IPS-15b (cell line): ENCODE measurements at regions not wholly inside any gene's neighbourhood (a gene's known extent, or its start where the extent isn't known, plus 50 kb on each side); places are given as distances from the start of the nearest gene placed in this dataset.
"Not testable (repeated sequence)": the region's sequence is repeated elsewhere in the genome, so short reads cannot be mapped to it uniquely, and the experiment has no call there.

Experiments
- H3K27me3 ChIP-seq: one replicate; pipeline ENCODE4 v1.6.1; 2013; ENCODE audit warnings: low read length; ENCODE audit not compliant: control insufficient read depth, insufficient read depth
- H3K36me3 ChIP-seq: one replicate; pipeline ENCODE4 v1.6.1; 2013; ENCODE audit warnings: low read length; ENCODE audit not compliant: control insufficient read depth, insufficient read depth
- H3K4me1 ChIP-seq: one replicate; pipeline ENCODE4 v1.6.1; 2013; ENCODE audit warnings: mild to moderate bottlenecking, low read length; ENCODE audit not compliant: control insufficient read depth, insufficient read depth
- H3K4me3 ChIP-seq: one replicate; pipeline ENCODE4 v1.5.1; 2013; ENCODE audit warnings: low read depth, low read length
- H3K9ac ChIP-seq: one replicate; pipeline ENCODE4 v1.6.1; 2013; ENCODE audit warnings: low read depth, mild to moderate bottlenecking, low read length
- H3K9me3 ChIP-seq: one replicate; pipeline ENCODE4 v1.6.1; 2013; ENCODE audit warnings: mild to moderate bottlenecking, low read length; ENCODE audit not compliant: control insufficient read depth, insufficient read depth

DNA sequence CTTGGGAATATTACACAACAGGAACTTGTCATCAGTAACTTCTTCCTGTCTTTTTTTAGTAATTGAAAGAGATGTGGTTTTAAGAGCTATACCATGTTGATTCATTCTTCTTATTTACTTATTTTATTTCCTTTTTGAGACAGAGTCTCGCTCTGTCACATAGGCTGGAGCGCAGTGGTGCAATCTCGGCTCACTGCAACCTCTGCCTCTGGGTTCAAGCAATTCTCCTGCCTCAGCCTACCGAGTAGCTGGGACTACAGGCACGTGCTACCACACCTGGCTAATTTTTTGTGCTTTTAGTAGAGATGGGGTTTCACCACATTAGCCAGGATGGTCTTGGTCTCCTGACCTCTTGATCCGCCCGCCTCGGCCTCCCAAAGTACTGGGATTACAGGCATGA, 1326.6 kb downstream of the DSC3 start:
- not testable (repeated sequence) for H3K9me3 ChIP-seq, H3K9ac ChIP-seq, H3K36me3 ChIP-seq, H3K27me3 ChIP-seq, H3K4me3 ChIP-seq, H3K4me1 ChIP-seq

DNA sequence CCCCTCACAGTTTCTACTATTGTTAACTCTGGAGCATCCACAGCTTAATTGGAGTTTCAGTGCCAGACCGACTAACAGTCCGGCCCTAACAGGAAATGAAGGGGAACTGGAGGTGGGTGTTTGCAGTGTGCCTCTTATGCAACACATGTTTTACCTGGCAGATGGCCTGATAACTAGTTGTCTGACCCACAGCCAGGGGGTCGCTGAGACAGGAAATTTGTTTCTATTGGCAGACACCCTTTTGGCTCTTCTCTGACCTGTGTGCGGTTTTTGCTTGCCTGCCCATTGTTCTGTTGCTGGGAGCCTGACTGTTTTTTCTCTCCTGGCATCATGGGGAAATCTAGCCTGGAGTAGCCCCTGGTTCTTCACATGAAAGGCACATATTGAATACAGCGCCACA, 1329.8 kb downstream of the DSC3 start:
- Histone ChIP-seq H3K9ac (no peak overlapping the region), H3K36me3 (no peaks in the 10 kb centered on the region)

DNA sequence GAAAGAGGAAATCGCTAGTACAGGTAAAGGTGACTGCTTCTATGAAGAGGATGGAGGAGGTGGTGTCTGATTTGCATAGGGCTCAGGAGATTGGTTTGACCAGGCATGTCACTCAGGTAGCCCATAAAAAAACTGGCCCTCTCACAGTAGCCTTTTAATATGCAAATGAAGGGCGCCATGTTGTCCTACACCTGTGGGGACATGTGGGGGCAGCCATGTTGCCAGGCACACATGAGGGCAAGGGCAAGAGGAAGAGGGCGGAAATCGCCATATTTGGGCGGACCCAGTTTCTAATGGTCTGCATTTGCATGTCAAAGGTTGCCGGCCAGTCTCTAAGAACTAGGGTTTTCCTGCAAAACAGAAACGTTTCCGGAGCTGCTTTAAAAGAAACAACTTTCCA, 1330.6 kb downstream of the DSC3 start:
- Histone ChIP-seq H3K4me1 (peaks cover 7% of the 10 kb centered on the region), H3K9ac (no peak overlapping the region), H3K27me3 (no peaks in the 10 kb centered on the region), H3K9me3 (no peaks in the 10 kb centered on the region), H3K4me3 (no peak overlapping the region), H3K36me3 (no peaks in the 10 kb centered on the region)

More for the DNA sequence above, 1329.8 kb downstream of the DSC3 start:
- Histone ChIP-seq H3K4me1 (peaks cover 7% of the 10 kb centered on the region), H3K4me3 (no peak overlapping the region), H3K27me3 (no peaks in the 10 kb centered on the region), H3K9me3 (no peaks in the 10 kb centered on the region)

DNA sequence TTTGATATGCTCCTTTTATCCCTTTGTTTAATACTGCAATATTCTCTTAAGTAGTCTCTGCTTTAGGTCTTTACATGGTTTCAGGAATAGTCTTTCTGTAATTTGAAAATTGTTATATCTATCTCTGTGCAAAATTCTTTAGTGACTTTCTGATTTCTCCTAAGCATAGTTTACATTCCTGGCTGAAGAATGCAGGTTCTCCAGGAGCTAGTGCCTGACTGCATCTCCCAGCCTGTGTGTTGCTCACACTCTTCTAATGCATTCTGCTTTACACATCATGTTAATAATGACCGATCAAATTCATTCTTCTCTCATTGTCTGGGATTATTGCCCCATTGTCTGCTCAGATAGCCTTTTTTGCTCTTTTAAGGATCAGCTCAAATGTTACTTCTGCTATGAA, 1349.2 kb downstream of the DSC3 start:
- no peaks in the 10 kb centered on the region for H3K9me3 ChIP-seq
- no peaks in the 10 kb centered on the region for H3K27me3 ChIP-seq
- H3K9ac ChIP-seq: no peak overlapping the region
- no peaks in the 10 kb centered on the region for H3K36me3 ChIP-seq
- no peaks in the 10 kb centered on the region for H3K4me1 ChIP-seq
- no peak overlapping the region for H3K4me3 ChIP-seq

DNA sequence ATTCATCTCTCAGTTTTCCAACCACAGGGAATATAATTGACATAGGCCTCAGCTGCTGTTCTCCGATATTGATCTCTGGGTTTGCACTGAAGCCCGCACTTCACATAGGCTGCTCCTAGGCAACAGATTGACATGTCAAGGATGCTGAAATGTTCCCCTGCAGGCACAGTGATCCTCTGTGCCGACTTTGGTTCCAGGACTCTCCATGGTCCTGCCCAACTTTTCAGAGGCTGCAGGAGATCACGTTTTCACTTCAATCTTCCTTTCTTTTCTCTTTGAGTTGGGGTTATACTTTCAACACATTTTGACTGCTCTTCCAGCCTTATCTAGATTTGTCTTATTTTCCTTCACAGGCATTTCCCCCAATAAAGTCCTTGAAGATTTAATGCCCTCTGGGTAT, 1361.0 kb downstream of the DSC3 start:
- Histone ChIP-seq H3K9ac (no peak overlapping the region), H3K4me3 (no peak overlapping the region), H3K27me3 (no peaks in the 10 kb centered on the region), H3K36me3 (no peaks in the 10 kb centered on the region), H3K4me1 (no peaks in the 10 kb centered on the region), H3K9me3 (peaks cover under 1% of the 10 kb centered on the region)

DNA sequence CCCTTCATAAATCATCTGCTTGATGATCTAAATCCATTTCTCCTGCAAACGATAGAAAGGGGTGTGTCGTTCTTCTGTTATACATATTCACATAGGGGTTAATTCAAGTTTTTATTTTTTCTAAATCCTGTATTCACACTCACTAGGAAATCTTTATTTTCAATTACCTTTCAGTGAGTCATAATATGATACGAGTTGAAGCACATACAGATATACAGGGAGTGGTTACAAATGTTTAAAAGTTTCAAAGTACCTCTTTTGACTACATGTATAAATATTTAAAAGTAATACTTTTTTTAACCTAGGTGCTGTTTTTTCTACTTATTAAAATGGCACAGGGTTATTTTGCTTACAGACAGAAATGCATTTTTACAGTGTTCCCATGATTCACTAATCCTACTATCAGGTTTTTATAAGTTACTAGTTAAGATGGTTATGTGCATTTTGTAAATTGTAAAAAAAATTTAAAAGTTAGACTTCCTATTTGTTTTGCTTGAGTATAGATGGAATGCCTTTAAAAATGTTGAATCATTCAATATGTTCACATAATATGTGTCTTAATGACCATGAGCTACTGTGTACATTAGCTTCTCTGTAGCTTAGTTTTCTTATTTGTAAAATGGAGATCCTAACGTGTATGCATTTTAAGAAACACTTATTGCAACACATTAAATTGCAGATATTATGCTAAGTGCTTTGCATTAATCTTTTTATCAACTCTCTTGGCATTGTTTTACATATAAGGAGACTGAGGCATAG, 1378.1 kb downstream of the DSC3 start:
- H3K27me3 ChIP-seq: no peaks in the 10 kb centered on the region
- no peak overlapping the region for H3K9ac ChIP-seq
- no peaks in the 10 kb centered on the region for H3K4me1 ChIP-seq
- no peaks in the 10 kb centered on the region for H3K9me3 ChIP-seq
- H3K36me3 ChIP-seq: no peaks in the 10 kb centered on the region
- no peak overlapping the region for H3K4me3 ChIP-seq

DNA sequence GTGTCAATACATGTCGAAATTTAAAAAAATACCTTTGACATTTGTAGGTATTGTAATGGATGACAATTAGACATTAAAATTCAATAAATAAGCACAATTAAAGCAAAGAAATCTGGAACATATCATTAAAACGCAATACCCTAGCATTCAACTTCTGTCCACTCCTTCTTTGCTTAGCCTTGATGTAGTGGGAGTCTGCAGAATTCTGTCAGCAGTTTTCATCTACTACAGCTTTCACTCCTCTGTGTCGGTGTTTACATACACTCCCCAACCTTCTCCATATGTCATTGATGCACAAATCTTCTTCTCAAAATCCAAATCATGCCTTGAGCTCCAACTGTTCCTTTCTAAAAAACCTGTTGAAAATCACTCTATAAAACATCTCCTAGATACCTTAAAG, 1380.6 kb downstream of the DSC3 start:
- no peaks in the 10 kb centered on the region for H3K36me3 ChIP-seq
- H3K4me3 ChIP-seq: no peak overlapping the region
- no peaks in the 10 kb centered on the region for H3K4me1 ChIP-seq
- no peaks in the 10 kb centered on the region for H3K27me3 ChIP-seq
- no peaks in the 10 kb centered on the region for H3K9me3 ChIP-seq
- no peak overlapping the region for H3K9ac ChIP-seq

DNA sequence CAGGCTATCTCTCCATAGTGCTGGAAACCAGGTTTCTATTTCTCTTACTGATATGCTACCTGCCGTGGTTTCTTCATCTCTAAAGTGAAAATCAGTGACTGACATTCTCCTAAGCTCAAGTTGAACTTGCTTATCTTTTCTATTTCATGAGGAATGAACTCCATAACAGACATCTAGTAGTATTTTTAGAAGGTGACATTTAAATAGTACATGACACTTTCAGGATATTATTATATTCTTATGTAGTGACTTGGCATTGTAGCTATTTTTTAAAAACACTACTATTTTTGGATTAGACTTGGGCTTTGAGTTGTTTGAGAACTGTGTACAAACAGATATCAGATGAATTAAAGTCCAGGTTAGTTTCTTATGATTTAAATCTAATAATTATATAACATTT, 1381.8 kb downstream of the DSC3 start:
- Histone ChIP-seq H3K9me3 (no peaks in the 10 kb centered on the region), H3K9ac (no peak overlapping the region), H3K36me3 (no peaks in the 10 kb centered on the region), H3K4me3 (no peak overlapping the region), H3K27me3 (no peaks in the 10 kb centered on the region), H3K4me1 (no peaks in the 10 kb centered on the region)

DNA sequence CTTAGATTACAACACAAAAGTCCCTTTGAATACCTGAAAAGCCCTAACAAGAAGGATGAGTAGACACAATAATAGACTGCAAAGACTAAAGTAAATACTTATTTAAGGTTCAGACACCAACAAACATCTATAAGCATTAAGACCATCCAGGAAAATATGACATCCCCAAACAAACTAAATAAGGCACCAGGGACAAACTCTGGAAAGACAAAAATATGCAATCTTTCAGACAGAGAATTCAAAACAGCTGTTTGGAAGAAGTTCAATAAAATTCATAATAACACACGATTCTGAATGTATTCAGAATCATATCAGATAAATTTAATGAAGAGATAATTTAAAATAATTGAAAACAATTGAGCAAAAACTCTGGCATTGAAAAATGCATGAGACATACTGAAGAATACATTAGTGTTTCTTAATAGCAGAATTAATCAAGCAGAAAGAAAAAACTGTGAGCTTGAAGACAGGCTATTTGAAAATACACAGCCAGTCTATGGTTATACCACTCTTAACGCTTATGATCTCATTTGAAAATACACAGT, 1388.8 kb downstream of the DSC3 start:
- H3K4me3 ChIP-seq: no peak overlapping the region
- no peaks in the 10 kb centered on the region for H3K9me3 ChIP-seq
- no peak overlapping the region for H3K9ac ChIP-seq
- no peaks in the 10 kb centered on the region for H3K27me3 ChIP-seq
- no peaks in the 10 kb centered on the region for H3K36me3 ChIP-seq
- H3K4me1 ChIP-seq: peaks cover 4% of the 10 kb centered on the region

DNA sequence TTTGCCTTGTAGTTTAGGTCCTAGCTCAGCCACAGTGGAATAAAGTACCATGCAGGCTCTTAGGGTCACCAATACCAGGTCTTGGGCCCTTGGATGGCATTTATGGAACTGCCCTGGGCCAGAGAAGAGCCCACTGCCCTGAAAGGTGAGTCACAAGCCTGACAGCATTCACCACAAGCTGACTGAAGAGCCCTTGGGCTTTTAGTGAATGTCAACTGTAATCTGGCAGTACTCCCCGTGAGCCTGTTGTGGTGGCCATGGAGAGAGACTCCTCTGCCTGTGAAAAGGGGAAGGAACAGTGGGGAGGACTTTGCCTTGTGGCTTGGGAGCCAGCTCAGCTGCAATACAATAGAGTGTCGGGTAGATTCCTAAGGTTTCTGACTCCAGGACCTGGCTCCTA, 1389.7 kb downstream of the DSC3 start:
- H3K9ac ChIP-seq: no peak overlapping the region
- H3K9me3 ChIP-seq: no peaks in the 10 kb centered on the region
- peaks cover 4% of the 10 kb centered on the region for H3K4me1 ChIP-seq
- H3K4me3 ChIP-seq: no peak overlapping the region
- H3K27me3 ChIP-seq: no peaks in the 10 kb centered on the region
- no peaks in the 10 kb centered on the region for H3K36me3 ChIP-seq

DNA sequence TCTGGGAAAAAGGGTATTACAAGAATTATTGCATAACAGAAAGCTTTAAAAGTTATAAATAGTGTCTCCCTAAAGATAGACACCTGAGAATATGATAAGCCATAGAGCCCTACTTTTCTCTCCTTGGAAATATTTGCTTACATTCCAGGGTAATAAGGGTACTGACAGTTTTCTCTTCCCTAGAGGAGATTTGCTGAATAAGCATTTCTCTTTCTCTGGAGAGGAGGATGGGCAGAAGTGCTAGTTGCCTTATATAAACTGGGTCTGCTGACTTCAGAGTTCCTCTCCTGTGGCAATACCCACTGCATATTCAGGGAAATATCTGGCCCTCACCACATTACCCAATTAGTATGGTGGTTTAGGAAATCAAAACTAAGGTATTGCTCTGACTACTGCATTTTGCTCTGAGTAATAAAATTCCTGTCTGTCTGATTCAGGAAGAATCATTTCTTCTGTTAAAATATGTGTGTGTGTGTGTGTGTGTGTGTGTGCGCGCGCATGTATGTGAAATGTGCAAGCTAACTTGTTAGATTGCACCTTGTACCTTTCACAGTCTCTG, 1391.3 kb downstream of the DSC3 start:
- Histone ChIP-seq H3K9ac (no peak overlapping the region), H3K27me3 (no peaks in the 10 kb centered on the region), H3K9me3 (no peaks in the 10 kb centered on the region), H3K4me1 (peaks cover 4% of the 10 kb centered on the region), H3K4me3 (no peak overlapping the region), H3K36me3 (no peaks in the 10 kb centered on the region)

DNA sequence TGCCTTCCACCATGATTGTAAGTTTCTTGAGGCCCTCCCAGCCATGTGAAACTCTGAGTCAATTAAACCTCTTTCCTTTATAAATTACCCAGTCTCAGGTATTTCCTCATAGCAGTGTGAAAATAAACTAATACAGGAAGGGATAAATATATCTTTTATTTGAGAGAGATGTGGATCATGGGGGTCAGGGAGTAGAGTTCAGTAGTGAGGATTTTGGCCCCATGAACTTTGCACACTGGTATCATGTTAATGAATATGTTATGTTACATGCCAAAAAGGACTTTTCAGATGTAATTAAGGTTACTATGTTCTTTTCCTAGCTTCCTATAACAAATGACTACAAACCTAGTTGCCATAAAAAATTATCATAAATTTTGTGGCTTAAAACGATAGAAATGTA, 1393.7 kb downstream of the DSC3 start:
- Histone ChIP-seq H3K9me3 (no peaks in the 10 kb centered on the region), H3K36me3 (no peaks in the 10 kb centered on the region), H3K9ac (no peak overlapping the region), H3K4me3 (no peak overlapping the region), H3K4me1 (peaks cover 4% of the 10 kb centered on the region), H3K27me3 (no peaks in the 10 kb centered on the region)
